SU-DHL-6 (cell line): ENCODE measurements at regions not wholly inside any gene's neighbourhood (a gene's known extent, or its start where the extent isn't known, plus 50 kb on each side); places are given as distances from the start of the nearest gene placed in this dataset.

Source experiments
- H2AFZ ChIP-seq: fragments of 200-600 bp; sonication (generic); 2 replicates; pipeline ENCODE4 v1.6.1; 2014; ENCODE audit warnings: low read depth, mild to moderate bottlenecking, moderate library complexity, mixed read lengths, antibody characterized with exemption, low read length; ENCODE audit not compliant: severe bottlenecking
- H3F3A ChIP-seq: fragments of 200-600 bp; shearing (Covaris generic); 2 replicates; pipeline ENCODE4 v1.6.0; 2016; ENCODE audit warnings: antibody characterized with exemption, mild to moderate bottlenecking; ENCODE audit not compliant: insufficient read depth
- H3K27ac ChIP-seq: fragments of 200-600 bp; sonication (generic); 2 replicates; pipeline ENCODE4 v1.5.1; 2016; ENCODE audit warnings: low read depth, mild to moderate bottlenecking, low read length, moderate library complexity, mixed read lengths
- H3K27me3 ChIP-seq: fragments of 200-600 bp; sonication (generic), shearing (Covaris generic); 2 replicates; pipeline ENCODE4 v1.6.0; 2014; ENCODE audit warnings: mild to moderate bottlenecking, low read length
- H3K36me3 ChIP-seq: fragments of 200-600 bp; sonication (generic); 2 replicates; pipeline ENCODE4 v1.6.1; 2014; ENCODE audit warnings: mild to moderate bottlenecking, low read length, mixed read lengths
- H3K4me2 ChIP-seq: fragments of 300-600, 200-600 bp; shearing (Covaris generic), sonication (generic); 2 replicates; pipeline ENCODE4 v1.6.0; 2014; ENCODE audit warnings: low read length, low read depth, mild to moderate bottlenecking; ENCODE audit not compliant: poor library complexity, severe bottlenecking
- H3K4me3 ChIP-seq: fragments of 200-600 bp; sonication (generic); 2 replicates; pipeline ENCODE4 v1.5.1; 2014; ENCODE audit warnings: antibody characterized with exemption, low read length, mild to moderate bottlenecking, mixed read lengths; ENCODE audit not compliant: insufficient read depth, poor library complexity, severe bottlenecking
- H3K79me2 ChIP-seq: fragments of 200-600 bp; sonication (generic); 2 replicates; pipeline ENCODE4 v1.6.1; 2014; ENCODE audit warnings: mild to moderate bottlenecking, low read length, moderate library complexity; ENCODE audit not compliant: insufficient read depth
- H3K9ac ChIP-seq: fragments of 200-600 bp; sonication (generic); 2 replicates; pipeline ENCODE4 v1.7.0; 2014; ENCODE audit warnings: mild to moderate bottlenecking, low read length
- H3K9me2 ChIP-seq: fragments of 200-600 bp; sonication (generic); replicated peaks from 2 replicates; pipeline ENCODE4 v1.6.1; 2014; ENCODE audit warnings: low read length; ENCODE audit not compliant: insufficient read depth
- H3K9me3 ChIP-seq: fragments of 200-600 bp; sonication (generic); 2 replicates; pipeline ENCODE4 v1.6.1; 2014; ENCODE audit warnings: low read length, mixed read lengths; ENCODE audit not compliant: insufficient read depth
- H4K20me1 ChIP-seq: fragments of 200-600 bp; sonication (generic); 2 replicates; pipeline ENCODE4 v1.6.1; 2014; ENCODE audit warnings: low read depth, mild to moderate bottlenecking, antibody characterized with exemption, low read length, moderate library complexity, mixed read lengths
- CTCF ChIP-seq: fragments of 200-600 bp; sonication (generic); IDR thresholded peaks from one replicate; pipeline ENCODE4 v1.5.1; 2017; ENCODE audit warnings: antibody characterized with exemption, mild to moderate bottlenecking, low read length, moderate library complexity; ENCODE audit not compliant: insufficient read depth, poor library complexity, severe bottlenecking
- EZH2phosphoT487 ChIP-seq: fragments of 200-600 bp; sonication (generic), shearing (Covaris generic); conservative IDR thresholded peaks from 2 replicates; pipeline ENCODE4 v1.6.1; 2018; ENCODE audit warnings: mild to moderate bottlenecking, antibody characterized with exemption, low read length, moderate library complexity, mixed read lengths

GRCh38 chr9:26524267-26524666, 368.3 kb downstream of the CAAP1 start:
- no peaks in the 10 kb centered on the region for H4K20me1 ChIP-seq
- no peak overlapping the region for H2AFZ ChIP-seq
- no peak overlapping the region for H3K27ac ChIP-seq
- no peaks in the 10 kb centered on the region for H3F3A ChIP-seq
- no peak overlapping the region for H3K4me3 ChIP-seq
- no peaks in the 10 kb centered on the region for H3K9me2 ChIP-seq
- no peaks in the 10 kb centered on the region for H3K79me2 ChIP-seq
- no peak overlapping the region for H3K4me2 ChIP-seq
- no peaks in the 10 kb centered on the region for H3K36me3 ChIP-seq
- no peaks in the 10 kb centered on the region for H3K9me3 ChIP-seq
- H3K9ac ChIP-seq: no peak overlapping the region
- no peak for TF ChIP-seq CTCF
- no peak for TF ChIP-seq EZH2phosphoT487
- H3K27me3 ChIP-seq: no peaks in the 10 kb centered on the region

GRCh38 chr9:26523577-26523976, 369.0 kb downstream of the CAAP1 start:
- Histone ChIP-seq H3F3A (no peaks in the 10 kb centered on the region), H4K20me1 (no peaks in the 10 kb centered on the region), H3K27ac (no peak overlapping the region), H3K4me3 (no peak overlapping the region), H3K36me3 (no peaks in the 10 kb centered on the region), H3K27me3 (no peaks in the 10 kb centered on the region), H3K9me2 (no peaks in the 10 kb centered on the region), H3K79me2 (no peaks in the 10 kb centered on the region), H3K4me2 (no peak overlapping the region), H2AFZ (no peak overlapping the region), H3K9me3 (no peaks in the 10 kb centered on the region), H3K9ac (no peak overlapping the region)
- TF ChIP-seq CTCF (no peak), EZH2phosphoT487 (no peak)

- H3K9me3 ChIP-seq: no peaks in the 10 kb centered on the region
- H3K27ac ChIP-seq: no peak overlapping the region
- TF ChIP-seq CTCF (no peak), EZH2phosphoT487 (no peak)
- H3K9me2 ChIP-seq: no peaks in the 10 kb centered on the region
- no peaks in the 10 kb centered on the region for H3F3A ChIP-seq
- no peak overlapping the region for H3K4me2 ChIP-seq
- no peaks in the 10 kb centered on the region for H3K36me3 ChIP-seq
- no peaks in the 10 kb centered on the region for H3K27me3 ChIP-seq
- no peaks in the 10 kb centered on the region for H3K79me2 ChIP-seq
- H2AFZ ChIP-seq: no peak overlapping the region
- H3K9ac ChIP-seq: no peak overlapping the region
- no peak overlapping the region for H3K4me3 ChIP-seq
- H4K20me1 ChIP-seq: no peaks in the 10 kb centered on the region
Observed at GRCh38 chr9:26520141-26520540, 372.5 kb downstream of the CAAP1 start.
